Brain microvascular endothelial cell (primary cell): ENCODE measurements at regions not wholly inside any gene's neighbourhood (a gene's known extent, or its start where the extent isn't known, plus 50 kb on each side); places are given as distances from the start of the nearest gene placed in this dataset.

Experiments used
- DNase-seq: peaks from one replicate; pipeline ENCODE4 v3.0.0-alpha.2; 2020
- H3K27ac ChIP-seq: fragments of 250-450 bp; sonication (Bioruptor Pico); 2 replicates; pipeline ENCODE4 v1.5.1; 2020; ENCODE audit warnings: mild to moderate bottlenecking, moderate library complexity
- H3K27me3 ChIP-seq: fragments of 250-450 bp; sonication (Bioruptor Pico); replicated peaks from 2 replicates; pipeline ENCODE4 v1.5.1; 2020; ENCODE audit warnings: mild to moderate bottlenecking
- H3K36me3 ChIP-seq: fragments of 250-450 bp; sonication (Bioruptor Pico); replicated peaks from 2 replicates; pipeline ENCODE4 v1.5.1; 2020; ENCODE audit warnings: mild to moderate bottlenecking
- H3K4me3 ChIP-seq: 2 replicates; pipeline ENCODE4 v1.5.1; 2011; ENCODE audit warnings: low read depth, mild to moderate bottlenecking, control low read depth, low read length, moderate library complexity
- CTCF ChIP-seq: IDR thresholded peaks from 2 replicates; pipeline ENCODE4 v1.5.1; 2011; ENCODE audit warnings: low read depth, mild to moderate bottlenecking, moderate library complexity, low read length, control low read depth, inconsistent platforms; ENCODE audit errors: missing control alignments
- in situ Hi-C: cut with HindIII; loops from 2 replicates; pipeline ENCODE4 v1.10.0; 2017; ENCODE audit warnings: low sequenced_read_pairs, low pct_ligation_motif_present

GRCh38 chr4:1492651-1493539 lies 86.7 kb upstream of the NKX1-1 start:
- in situ Hi-C loops = no loop called here
- DNase-seq = no peak
- TF ChIP-seq CTCF = no peak
- no peak overlapping the region for H3K4me3 ChIP-seq
- no peaks in the 10 kb centered on the region for H3K27me3 ChIP-seq
- H3K36me3 ChIP-seq = no peaks in the 10 kb centered on the region
- H3K27ac ChIP-seq = no peak overlapping the region

DNA sequence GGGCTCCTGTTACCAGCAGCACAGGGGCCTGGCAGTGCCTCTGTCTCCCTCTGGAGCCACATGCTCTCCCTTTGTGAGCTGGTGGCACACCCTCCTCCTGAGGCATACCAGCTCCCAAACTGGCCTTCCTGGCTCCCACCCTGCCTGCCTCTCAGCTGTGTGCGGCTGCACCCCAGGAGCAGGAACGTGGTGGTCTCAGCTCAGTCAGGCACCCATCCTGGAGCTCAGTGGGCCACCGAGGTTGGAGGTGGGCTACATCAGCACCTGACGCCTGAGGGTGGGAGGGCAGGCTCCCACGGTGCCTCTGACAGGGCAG lies 85.9 kb upstream of the NKX1-1 start:
- in situ Hi-C loops = no loop called here
- DNase-seq = no peak
- Histone ChIP-seq H3K27me3 (no peaks in the 10 kb centered on the region), H3K27ac (no peak overlapping the region), H3K36me3 (no peaks in the 10 kb centered on the region), H3K4me3 (no peak overlapping the region)
- no peak for TF ChIP-seq CTCF

DNA sequence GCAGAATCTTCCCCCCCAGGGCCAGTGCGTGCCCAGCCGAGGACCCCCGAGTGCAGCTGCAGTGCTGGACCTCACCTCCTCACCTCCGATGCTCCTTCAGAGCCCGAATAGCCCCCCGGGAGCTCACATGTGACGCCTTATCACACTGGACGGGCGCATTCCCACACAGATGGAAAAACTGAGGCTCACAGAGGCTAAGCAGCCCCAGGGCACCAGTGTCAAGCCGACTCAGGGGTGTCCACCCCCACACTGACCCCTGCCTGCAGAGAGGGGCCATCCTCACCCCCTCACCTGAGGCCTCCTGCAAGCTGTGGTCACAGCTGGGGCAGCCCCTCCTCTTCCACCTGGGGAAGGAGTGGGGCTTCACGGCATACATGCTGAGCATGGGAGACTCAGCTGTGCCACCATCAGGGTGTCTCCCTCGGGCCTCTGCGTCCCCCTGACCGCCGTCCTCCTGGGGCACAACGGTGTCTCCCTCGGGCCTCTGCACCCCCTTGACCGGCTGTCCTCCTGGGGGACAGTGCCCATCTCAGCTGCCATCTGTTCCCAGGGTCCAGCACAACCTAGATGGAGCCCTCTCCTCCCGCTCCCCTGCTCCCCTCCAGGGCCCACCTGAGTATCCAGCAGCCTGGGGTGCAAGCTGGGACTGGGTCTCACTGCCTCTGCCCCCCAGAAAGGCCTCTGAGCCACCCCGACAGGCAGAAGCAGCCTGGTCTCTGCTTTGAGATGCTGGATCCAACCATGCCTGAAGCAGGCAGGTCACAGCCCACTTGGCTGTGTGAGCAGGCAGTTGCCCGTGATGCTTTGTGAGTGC lies 85.3 kb upstream of the NKX1-1 start:
- Histone ChIP-seq H3K36me3 (no peaks in the 10 kb centered on the region), H3K27ac (no peak overlapping the region), H3K27me3 (no peaks in the 10 kb centered on the region), H3K4me3 (no peak overlapping the region)
- DNase-seq = no peak
- in situ Hi-C loops = no loop called here
- no peak for TF ChIP-seq CTCF

- DNase-seq = no peak
- no peaks in the 10 kb centered on the region for H3K27me3 ChIP-seq
- no peak overlapping the region for H3K4me3 ChIP-seq
- H3K27ac ChIP-seq = no peak overlapping the region
- H3K36me3 ChIP-seq = no peaks in the 10 kb centered on the region
- TF ChIP-seq CTCF = no peak
- in situ Hi-C loops = no loop called here
These were observed 84.5 kb upstream of the NKX1-1 start for GRCh38 chr4:1490654-1491327.

- H3K27ac ChIP-seq = no peak overlapping the region
- in situ Hi-C loops = no loop called here
- H3K4me3 ChIP-seq = no peak overlapping the region
- DNase-seq = no peak
- TF ChIP-seq CTCF = no peak
- no peaks in the 10 kb centered on the region for H3K27me3 ChIP-seq
- H3K36me3 ChIP-seq = no peaks in the 10 kb centered on the region
These were observed 83.9 kb upstream of the NKX1-1 start for GRCh38 chr4:1490011-1490653.
